ENCODE measurements at regions not wholly inside any gene's neighbourhood (a gene's known extent, or its start where the extent isn't known, plus 50 kb on each side); places are given as distances from the start of the nearest gene placed in this dataset.
A peak's percentile ranks its signal among the peaks of the same experiment; 100 is the strongest.

- peak; percentile 40 for DNase-seq
These were observed 678.8 kb upstream of the KLF4 start for GRCh38 chr9:108168236-108168850.

- peak; percentile 34 for DNase-seq
These were observed 677.7 kb upstream of the KLF4 start for GRCh38 chr9:108167136-108167900.

GRCh38 chr9:108166519-108166918 lies 677.0 kb upstream of the KLF4 start:
- no peak for DNase-seq

- peak; percentile 39 for DNase-seq
These were observed 673.9 kb upstream of the KLF4 start for GRCh38 chr9:108163321-108164005.

GRCh38 chr9:108162664-108163063 lies 673.1 kb upstream of the KLF4 start:
- DNase-seq: peak; percentile 70

GRCh38 chr9:108161503-108161902 lies 671.9 kb upstream of the KLF4 start:
- no peak for DNase-seq

GRCh38 chr9:108160706-108161355 lies 671.3 kb upstream of the KLF4 start:
- no peak for DNase-seq

- DNase-seq: no peak
These were observed 670.5 kb upstream of the KLF4 start for GRCh38 chr9:108160039-108160438.

- no peak for DNase-seq
These were observed 668.8 kb upstream of the KLF4 start for GRCh38 chr9:108158236-108158995.

GRCh38 chr9:108156270-108156998 lies 666.9 kb upstream of the KLF4 start:
- DNase-seq: no peak

GRCh38 chr9:108153416-108153815 lies 663.8 kb upstream of the KLF4 start:
- no peak for DNase-seq

GRCh38 chr9:108150736-108151586 lies 661.4 kb upstream of the KLF4 start:
- peak; percentile 90 for DNase-seq

- no peak for DNase-seq
These were observed 659.8 kb upstream of the KLF4 start for GRCh38 chr9:108149326-108149725.

GRCh38 chr9:108142504-108143201 lies 653.1 kb upstream of the KLF4 start:
- DNase-seq: peak; percentile 81

- no peak for DNase-seq
These were observed 652.6 kb upstream of the KLF4 start for GRCh38 chr9:108142142-108142503.

- DNase-seq: no peak
These were observed 650.3 kb upstream of the KLF4 start for GRCh38 chr9:108139900-108140299.

GRCh38 chr9:108138516-108138915 lies 648.9 kb upstream of the KLF4 start:
- no peak for DNase-seq

GRCh38 chr9:108136656-108137055 lies 647.1 kb upstream of the KLF4 start:
- DNase-seq: no peak

GRCh38 chr9:108134486-108135128 lies 645.0 kb upstream of the KLF4 start:
- no peak for DNase-seq

- DNase-seq: no peak
These were observed 644.1 kb upstream of the KLF4 start for GRCh38 chr9:108133680-108134079.
